HG03442 (cell line): ENCODE measurements at regions not wholly inside any gene's neighbourhood (a gene's known extent, or its start where the extent isn't known, plus 50 kb on each side); places are given as distances from the start of the nearest gene placed in this dataset.

Source experiments
- ATAC-seq: cut with Tn5 transposase; IDR thresholded peaks from one replicate; pipeline ENCODE4 v1.9.1; 2021; ENCODE audit warnings: mild to moderate bottlenecking, moderate library complexity; ENCODE audit not compliant: unreplicated experiment

DNA sequence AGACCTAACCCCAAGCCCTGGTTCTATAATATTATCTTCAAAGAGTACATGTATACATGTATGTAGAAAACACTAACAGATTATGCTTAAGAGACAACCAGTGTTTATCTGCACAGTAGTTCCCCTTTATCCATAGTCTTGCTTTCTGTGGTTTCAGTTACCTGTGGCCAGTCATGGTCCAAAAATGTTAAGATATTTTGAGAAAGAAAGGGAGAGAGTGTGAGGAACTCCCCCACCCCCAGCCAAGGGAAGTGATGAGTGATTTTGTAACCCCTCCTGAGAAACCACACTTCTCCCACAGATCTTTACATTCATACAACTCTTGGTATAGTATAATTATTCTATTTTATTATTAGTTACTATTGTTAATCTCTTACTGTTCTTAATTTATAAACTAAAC is 77.3 kb upstream of the CNTN1 start:
- peak; percentile 70 for ATAC-seq

DNA sequence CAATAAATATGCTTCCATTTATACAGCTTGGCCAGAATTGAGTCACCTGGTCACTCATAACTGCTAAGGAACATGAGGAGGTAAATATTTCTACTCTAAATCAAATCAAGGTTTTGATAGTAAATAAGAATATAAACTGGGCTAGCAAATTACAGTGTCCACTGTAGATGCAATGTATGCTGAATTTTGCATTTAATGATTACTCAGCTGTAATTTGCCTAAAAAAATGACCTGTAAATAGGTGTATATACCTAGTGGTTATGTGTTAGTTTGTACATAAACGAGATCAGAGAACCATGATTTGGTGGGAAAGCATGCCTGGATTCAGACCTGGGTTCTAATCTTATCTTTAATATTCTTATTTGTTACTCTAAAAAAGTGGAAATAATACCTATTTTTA is 76.6 kb upstream of the CNTN1 start:
- ATAC-seq, result no peak

DNA sequence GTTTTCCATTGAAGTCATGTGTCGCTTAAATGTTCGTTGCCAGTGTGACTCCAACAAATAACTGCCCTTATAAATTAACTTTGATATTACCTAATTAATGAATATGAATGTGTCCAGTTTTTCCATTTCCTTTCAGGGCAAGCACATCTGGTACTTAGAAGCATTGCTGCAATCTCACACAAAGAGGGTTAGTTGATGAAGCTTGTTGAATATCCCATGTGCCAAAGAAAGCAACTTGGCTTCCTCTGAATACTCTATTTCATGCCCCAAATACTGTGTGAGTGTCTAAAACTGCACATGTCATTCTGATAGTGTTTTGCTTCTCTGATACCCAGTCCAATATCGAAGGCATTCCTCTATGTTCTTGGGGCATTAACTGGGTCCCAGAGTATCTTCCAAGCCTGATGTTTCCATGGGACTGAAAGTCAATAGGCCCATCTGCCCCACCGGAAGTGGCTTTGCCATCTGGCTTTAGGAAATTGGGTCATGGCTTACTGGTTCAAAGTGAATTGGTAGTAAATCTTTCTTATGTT is 75.8 kb upstream of the CNTN1 start:
- no peak for ATAC-seq

GRCh38 chr12:40618636-40619035 is 73.6 kb upstream of the CNTN1 start:
- no peak for ATAC-seq

GRCh38 chr12:40620564-40621019 is 71.6 kb upstream of the CNTN1 start:
- no peak for ATAC-seq

DNA sequence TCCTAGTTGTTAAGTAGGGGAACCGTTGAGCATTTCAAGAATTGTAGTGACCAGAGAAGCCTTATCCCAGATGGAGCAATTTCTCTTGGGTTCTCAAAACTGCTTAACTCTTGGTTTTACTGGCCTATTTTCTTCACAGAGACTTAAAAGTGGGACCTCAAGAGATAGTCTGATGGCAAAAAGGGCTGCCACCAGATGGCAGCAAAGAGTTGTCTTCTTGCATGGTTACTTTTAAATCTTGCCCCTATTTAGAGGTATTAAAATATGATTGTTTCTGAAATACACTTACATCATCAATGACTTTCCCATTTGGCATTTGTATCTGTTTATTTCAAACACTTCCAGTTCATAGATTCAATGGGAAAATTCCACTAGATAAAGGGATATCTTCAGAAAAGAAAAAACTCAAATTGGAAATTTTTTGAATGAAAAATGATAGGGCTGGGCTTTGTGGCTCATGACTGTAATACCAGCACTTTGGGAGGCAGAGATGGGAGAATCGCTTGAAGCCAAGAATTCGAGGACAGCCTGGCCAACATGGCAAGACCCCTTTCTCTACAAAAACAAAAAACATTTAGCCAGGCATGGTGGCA is 69.9 kb upstream of the CNTN1 start:
- peak; percentile 58 for ATAC-seq

- no peak for ATAC-seq
Measured at GRCh38 chr12:40632171-40632570, 60.1 kb upstream of the CNTN1 start.

- no peak for ATAC-seq
Measured at GRCh38 chr12:40632933-40633332, 59.3 kb upstream of the CNTN1 start.

GRCh38 chr12:40634517-40635131 is 57.6 kb upstream of the CNTN1 start:
- ATAC-seq, result no peak

DNA sequence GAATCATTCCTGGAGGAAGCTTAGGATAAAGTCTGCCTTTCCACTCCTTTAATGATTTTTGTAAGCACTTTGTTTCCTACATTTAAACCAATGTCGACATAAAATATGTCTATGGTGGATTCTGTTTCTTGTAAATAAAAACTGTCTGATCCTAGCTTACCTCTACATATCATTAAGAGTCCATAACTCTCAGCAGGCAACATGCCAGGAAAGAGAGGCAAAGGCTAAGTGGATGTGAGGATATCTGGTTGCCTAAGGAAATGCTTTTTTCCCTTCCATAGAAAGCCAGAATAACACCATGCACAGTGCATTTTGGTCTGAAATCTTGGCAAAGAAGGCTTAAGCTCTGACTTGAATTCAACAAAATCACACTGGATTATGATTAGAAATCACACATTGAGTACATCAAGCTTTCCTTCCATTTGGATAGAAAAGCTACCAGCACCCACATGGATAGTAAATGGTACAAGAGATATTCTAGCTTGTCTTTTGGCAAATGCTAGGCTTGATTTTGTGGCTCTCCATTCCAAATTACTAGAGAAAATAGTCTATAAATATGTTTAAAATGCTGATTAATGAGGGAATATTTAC is 57.0 kb upstream of the CNTN1 start:
- ATAC-seq, result no peak
